Activated T-cell treated with anti-CD3 and anti-CD28 coated beads, Interleukin-2, amount 50 U/mL, for 72 hours (primary cell): ENCODE measurements at regions not wholly inside any gene's neighbourhood (a gene's known extent, or its start where the extent isn't known, plus 50 kb on each side); places are given as distances from the start of the nearest gene placed in this dataset.

ENCODE experiments used
- ATAC-seq, 2 donors: fragments of 150-1000 bp; cut with Tn5 transposase; replicated peaks in 1 of 2; 2 replicates each; pipeline ENCODE4 v1.10.0; 2021; ENCODE audit warnings: moderate library complexity in 2 of 2, mild to moderate bottlenecking in 1 of 2
- DNase-seq, 2 donors: peaks; one replicate each; pipeline ENCODE4 v3.0.0; 2021 to 2022; ENCODE audit warnings: mixed read lengths in 1 of 2
- H3K27ac Mint-ChIP-seq: one replicate; pipeline ENCODE4 v1.8.0; 2022; ENCODE audit warnings: mild to moderate bottlenecking, moderate library complexity, mixed read lengths
- H3K27me3 Mint-ChIP-seq: one replicate; pipeline ENCODE4 v1.8.0; 2022; ENCODE audit warnings: low read depth, mixed read lengths
- H3K36me3 Mint-ChIP-seq, 2 donors: one replicate each; pipeline ENCODE4 v1.8.0; 2022; ENCODE audit warnings: mixed read lengths in 2 of 2, mild to moderate bottlenecking in 1 of 2; ENCODE audit not compliant: insufficient read depth in 2 of 2
- H3K4me1 Mint-ChIP-seq: one replicate; pipeline ENCODE4 v1.8.0; 2022; ENCODE audit warnings: low read depth, mixed read lengths
- H3K4me3 Mint-ChIP-seq, 2 donors: one replicate each; pipeline ENCODE4 v1.8.0; 2022; ENCODE audit warnings: mild to moderate bottlenecking in 2 of 2, mixed read lengths in 2 of 2, moderate library complexity in 2 of 2
- H3K9me3 Mint-ChIP-seq, 2 donors: one replicate each; pipeline ENCODE4 v1.8.0; 2022; ENCODE audit warnings: mixed read lengths in 2 of 2

- no peaks in the 10 kb centered on the region for H3K36me3 Mint-ChIP-seq
- peaks cover 0 to 2% of the 10 kb centered on the region in 2 donors for H3K9me3 Mint-ChIP-seq
- H3K27me3 Mint-ChIP-seq, result peaks cover 17% of the 10 kb centered on the region
- peak; percentile 37 to 47 for DNase-seq
- peak overlapping the region in 1 of 2 donors; percentile 3 for H3K4me3 Mint-ChIP-seq
- peak overlapping the region; percentile 55 for H3K27ac Mint-ChIP-seq
- peak; percentile 64 to 80 for ATAC-seq
- H3K4me1 Mint-ChIP-seq, result peaks cover 9% of the 10 kb centered on the region
Measured at GRCh38 chr9:73023025-73023541, 70.2 kb upstream of the ALDH1A1 start.

- peak overlapping the region; percentile 34 for H3K27ac Mint-ChIP-seq
- peaks cover 9% of the 10 kb centered on the region for H3K4me1 Mint-ChIP-seq
- H3K27me3 Mint-ChIP-seq, result peaks cover 24% of the 10 kb centered on the region
- H3K4me3 Mint-ChIP-seq, result no peak overlapping the region
- H3K9me3 Mint-ChIP-seq, result peaks cover 0 to 2% of the 10 kb centered on the region in 2 donors
- no peaks in the 10 kb centered on the region for H3K36me3 Mint-ChIP-seq
- DNase-seq (no peak), ATAC-seq (no peak)
Measured at GRCh38 chr9:73022353-73022752, 69.5 kb upstream of the ALDH1A1 start.

- Mint-ChIP-seq H3K9me3 (peaks cover 0 to 2% of the 10 kb centered on the region in 2 donors), H3K36me3 (no peaks in the 10 kb centered on the region), H3K4me1 (peaks cover 9% of the 10 kb centered on the region), H3K27ac (no peak overlapping the region), H3K27me3 (peaks cover 32% of the 10 kb centered on the region), H3K4me3 (no peak overlapping the region)
- DNase-seq (no peak), ATAC-seq (no peak)
Measured at GRCh38 chr9:73020877-73021276, 68.0 kb upstream of the ALDH1A1 start.

- DNase-seq (no peak), ATAC-seq (no peak)
- Mint-ChIP-seq H3K27ac (no peak overlapping the region), H3K36me3 (no peaks in the 10 kb centered on the region), H3K9me3 (peaks cover 0 to 2% of the 10 kb centered on the region in 2 donors), H3K4me3 (no peak overlapping the region), H3K27me3 (peaks cover 42% of the 10 kb centered on the region), H3K4me1 (no peaks in the 10 kb centered on the region)
Measured at GRCh38 chr9:73014011-73014410, 61.2 kb upstream of the ALDH1A1 start.

GRCh38 chr9:73011956-73012355 is 59.1 kb upstream of the ALDH1A1 start:
- Mint-ChIP-seq H3K4me3 (no peak overlapping the region), H3K27me3 (peaks cover 35% of the 10 kb centered on the region), H3K36me3 (no peaks in the 10 kb centered on the region), H3K4me1 (no peaks in the 10 kb centered on the region), H3K9me3 (no peaks in the 10 kb centered on the region), H3K27ac (no peak overlapping the region)
- no peak for ATAC-seq
- no peak for DNase-seq

GRCh38 chr9:73011181-73011750 is 58.4 kb upstream of the ALDH1A1 start:
- no peaks in the 10 kb centered on the region for H3K4me1 Mint-ChIP-seq
- DNase-seq (no peak), ATAC-seq (no peak)
- H3K27ac Mint-ChIP-seq, result no peak overlapping the region
- no peaks in the 10 kb centered on the region for H3K36me3 Mint-ChIP-seq
- H3K4me3 Mint-ChIP-seq, result no peak overlapping the region
- peaks cover 32% of the 10 kb centered on the region for H3K27me3 Mint-ChIP-seq
- no peaks in the 10 kb centered on the region for H3K9me3 Mint-ChIP-seq

- no peaks in the 10 kb centered on the region for H3K36me3 Mint-ChIP-seq
- ATAC-seq (no peak), DNase-seq (no peak)
- no peaks in the 10 kb centered on the region for H3K4me1 Mint-ChIP-seq
- no peaks in the 10 kb centered on the region for H3K9me3 Mint-ChIP-seq
- no peak overlapping the region for H3K4me3 Mint-ChIP-seq
- H3K27ac Mint-ChIP-seq, result no peak overlapping the region
- H3K27me3 Mint-ChIP-seq, result peaks cover 32% of the 10 kb centered on the region
Measured at GRCh38 chr9:73009649-73010288, 56.9 kb upstream of the ALDH1A1 start.

GRCh38 chr9:73007966-73008672 is 55.3 kb upstream of the ALDH1A1 start:
- H3K27me3 Mint-ChIP-seq, result peaks cover 32% of the 10 kb centered on the region
- ATAC-seq (no peak), DNase-seq (no peak)
- H3K4me3 Mint-ChIP-seq, result no peak overlapping the region
- H3K9me3 Mint-ChIP-seq, result no peaks in the 10 kb centered on the region
- H3K36me3 Mint-ChIP-seq, result no peaks in the 10 kb centered on the region
- no peak overlapping the region for H3K27ac Mint-ChIP-seq
- H3K4me1 Mint-ChIP-seq, result no peaks in the 10 kb centered on the region

- Mint-ChIP-seq H3K9me3 (no peaks in the 10 kb centered on the region), H3K27me3 (peaks cover 29% of the 10 kb centered on the region), H3K36me3 (no peaks in the 10 kb centered on the region), H3K4me1 (no peaks in the 10 kb centered on the region), H3K27ac (no peak overlapping the region), H3K4me3 (no peak overlapping the region)
- ATAC-seq, result no peak
- DNase-seq, result no peak
Measured at GRCh38 chr9:73006986-73007385, 54.1 kb upstream of the ALDH1A1 start.
